ENCODE measurements at regions not wholly inside any gene's neighbourhood (a gene's known extent, or its start where the extent isn't known, plus 50 kb on each side); places are given as distances from the start of the nearest gene placed in this dataset.

DNA sequence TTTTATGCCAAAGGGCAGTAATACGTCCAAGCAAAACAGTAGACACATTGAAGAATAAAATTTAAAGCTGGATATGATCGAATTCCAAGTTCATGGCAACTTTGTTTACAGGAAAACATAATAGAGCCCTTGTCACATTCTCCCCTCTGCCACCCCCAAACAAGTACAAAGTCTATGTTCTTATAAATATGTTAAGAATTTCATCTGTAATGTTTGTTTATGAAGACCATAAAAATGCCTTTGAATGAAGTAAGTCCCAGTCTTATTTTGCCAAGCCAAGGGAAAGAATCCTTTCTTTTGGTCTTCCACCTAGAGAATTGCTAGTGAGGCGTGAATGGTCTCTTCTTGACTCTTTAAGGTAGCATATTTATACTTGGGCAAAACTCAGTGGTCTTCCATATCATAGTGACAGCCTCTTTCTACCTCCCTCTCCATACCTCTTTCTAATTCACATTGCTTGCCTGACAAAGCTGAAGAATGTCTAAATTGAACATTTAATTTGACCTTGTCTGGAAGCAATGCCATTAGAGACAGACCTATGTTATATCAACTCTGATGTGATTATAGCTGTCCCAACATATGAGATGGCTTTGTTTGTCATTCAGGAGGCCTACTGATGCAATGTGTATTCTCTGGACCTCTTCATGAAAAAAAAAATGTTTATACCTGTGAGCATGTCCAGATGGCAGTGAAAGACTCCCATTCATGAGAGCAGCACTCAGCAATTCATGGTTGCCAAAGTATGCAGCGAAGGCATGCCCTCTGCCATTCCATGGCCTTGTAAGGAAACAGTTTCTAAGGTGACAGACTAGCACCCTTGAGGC is 70.6 kb upstream of the CCN2 start (continued):
- TF ChIP-seq, protein P1, sequence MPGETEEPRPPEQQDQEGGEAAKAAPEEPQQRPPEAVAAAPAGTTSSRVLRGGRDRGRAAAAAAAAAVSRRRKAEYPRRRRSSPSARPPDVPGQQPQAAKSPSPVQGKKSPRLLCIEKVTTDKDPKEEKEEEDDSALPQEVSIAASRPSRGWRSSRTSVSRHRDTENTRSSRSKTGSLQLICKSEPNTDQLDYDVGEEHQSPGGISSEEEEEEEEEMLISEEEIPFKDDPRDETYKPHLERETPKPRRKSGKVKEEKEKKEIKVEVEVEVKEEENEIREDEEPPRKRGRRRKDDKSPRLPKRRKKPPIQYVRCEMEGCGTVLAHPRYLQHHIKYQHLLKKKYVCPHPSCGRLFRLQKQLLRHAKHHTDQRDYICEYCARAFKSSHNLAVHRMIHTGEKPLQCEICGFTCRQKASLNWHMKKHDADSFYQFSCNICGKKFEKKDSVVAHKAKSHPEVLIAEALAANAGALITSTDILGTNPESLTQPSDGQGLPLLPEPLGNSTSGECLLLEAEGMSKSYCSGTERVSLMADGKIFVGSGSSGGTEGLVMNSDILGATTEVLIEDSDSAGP (CRISPR knock-in tag; IDR thresholded peaks at IDR 0.05; ENCODE audit: borderline replicate concordance), result no peak
- TF ChIP-seq PAWR (CRISPR knock-in tag; IDR thresholded peaks at IDR 0.05; ENCODE audit: borderline replicate concordance), result no peak
- TF ChIP-seq ARNT2 (CRISPR knock-in tag; IDR thresholded peaks at IDR 0.05; ENCODE audit: low read depth), result no peak
- TF ChIP-seq ISL2 (CRISPR knock-in tag; IDR thresholded peaks at IDR 0.05), result peak; percentile 67
- TF ChIP-seq SNRNP70 (IDR thresholded peaks at IDR 0.05; ENCODE audit: low read depth, low read length), result no peak
- no peak for TF ChIP-seq ZNF232 (CRISPR knock-in tag; IDR thresholded peaks at IDR 0.05; ENCODE audit: borderline replicate concordance)
- TF ChIP-seq GZF1 (CRISPR knock-in tag; IDR thresholded peaks at IDR 0.05), result peak; percentile 63; the same call in 1 of the 2 replicates
- TF ChIP-seq NR2F2 (IDR thresholded peaks at IDR 0.05; ENCODE audit: borderline replicate concordance, low read depth), result no peak; the same call in none of the 2 replicates
- no peak for TF ChIP-seq ZNF713 (CRISPR knock-in tag; IDR thresholded peaks at IDR 0.05)
- TF ChIP-seq, protein P2, sequence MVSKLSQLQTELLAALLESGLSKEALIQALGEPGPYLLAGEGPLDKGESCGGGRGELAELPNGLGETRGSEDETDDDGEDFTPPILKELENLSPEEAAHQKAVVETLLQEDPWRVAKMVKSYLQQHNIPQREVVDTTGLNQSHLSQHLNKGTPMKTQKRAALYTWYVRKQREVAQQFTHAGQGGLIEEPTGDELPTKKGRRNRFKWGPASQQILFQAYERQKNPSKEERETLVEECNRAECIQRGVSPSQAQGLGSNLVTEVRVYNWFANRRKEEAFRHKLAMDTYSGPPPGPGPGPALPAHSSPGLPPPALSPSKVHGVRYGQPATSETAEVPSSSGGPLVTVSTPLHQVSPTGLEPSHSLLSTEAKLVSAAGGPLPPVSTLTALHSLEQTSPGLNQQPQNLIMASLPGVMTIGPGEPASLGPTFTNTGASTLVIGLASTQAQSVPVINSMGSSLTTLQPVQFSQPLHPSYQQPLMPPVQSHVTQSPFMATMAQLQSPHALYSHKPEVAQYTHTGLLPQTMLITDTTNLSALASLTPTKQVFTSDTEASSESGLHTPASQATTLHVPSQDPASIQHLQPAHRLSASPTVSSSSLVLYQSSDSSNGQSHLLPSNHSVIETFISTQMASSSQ (IDR thresholded peaks at IDR 0.05; ENCODE audit: low read depth), result no peak
- TF ChIP-seq, protein P2 (CRISPR knock-in tag; IDR thresholded peaks at IDR 0.05; ENCODE audit: borderline replicate concordance), result no peak
- TF ChIP-seq KAT8 (CRISPR knock-in tag; IDR thresholded peaks at IDR 0.05), result peak; percentile 70
- peak; percentile 87; the same call in 1 of the 2 replicates for TF ChIP-seq GATAD2A (CRISPR knock-in tag; IDR thresholded peaks at IDR 0.05)
- TF ChIP-seq ZNF383 (CRISPR knock-in tag; IDR thresholded peaks at IDR 0.05; ENCODE audit: borderline replicate concordance), result no peak
- peak; percentile 60 to 80; a peak in 3 of 4 replicates for TF ChIP-seq EP300 (IDR thresholded peaks at IDR 0.05; ENCODE audit: low read depth in 2 of 2, low read length in 2 of 2)
- TF ChIP-seq EP300 (CRISPR knock-in tag; IDR thresholded peaks at IDR 0.05; ENCODE audit: borderline replicate concordance), result peak; percentile 60
- no peak for TF ChIP-seq SP1 (IDR thresholded peaks at IDR 0.05)
- TF ChIP-seq SP1 (CRISPR knock-in tag; IDR thresholded peaks at IDR 0.05), result no peak
- TF ChIP-seq, protein P3, sequence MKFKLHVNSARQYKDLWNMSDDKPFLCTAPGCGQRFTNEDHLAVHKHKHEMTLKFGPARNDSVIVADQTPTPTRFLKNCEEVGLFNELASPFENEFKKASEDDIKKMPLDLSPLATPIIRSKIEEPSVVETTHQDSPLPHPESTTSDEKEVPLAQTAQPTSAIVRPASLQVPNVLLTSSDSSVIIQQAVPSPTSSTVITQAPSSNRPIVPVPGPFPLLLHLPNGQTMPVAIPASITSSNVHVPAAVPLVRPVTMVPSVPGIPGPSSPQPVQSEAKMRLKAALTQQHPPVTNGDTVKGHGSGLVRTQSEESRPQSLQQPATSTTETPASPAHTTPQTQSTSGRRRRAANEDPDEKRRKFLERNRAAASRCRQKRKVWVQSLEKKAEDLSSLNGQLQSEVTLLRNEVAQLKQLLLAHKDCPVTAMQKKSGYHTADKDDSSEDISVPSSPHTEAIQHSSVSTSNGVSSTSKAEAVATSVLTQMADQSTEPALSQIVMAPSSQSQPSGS (CRISPR knock-in tag; IDR thresholded peaks at IDR 0.05), result peak; percentile 23; the same call in 1 of the 2 replicates
- TF ChIP-seq, protein P4, sequence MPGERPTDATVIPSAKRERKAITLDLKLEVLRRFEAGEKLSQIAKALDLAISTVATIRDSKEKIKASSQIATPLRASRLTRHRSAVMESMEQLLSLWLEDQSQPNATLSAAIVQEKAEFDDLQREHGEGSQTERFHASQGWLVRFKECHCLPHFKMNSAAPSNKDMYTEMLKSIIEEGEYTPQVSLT (CRISPR knock-in tag; IDR thresholded peaks at IDR 0.05; ENCODE audit: borderline replicate concordance, low read depth), result no peak
- TF ChIP-seq ELF4 (CRISPR knock-in tag; IDR thresholded peaks at IDR 0.05; ENCODE audit: borderline replicate concordance), result no peak
- peak; percentile 35 for TF ChIP-seq PHF5A (CRISPR knock-in tag; IDR thresholded peaks at IDR 0.05; ENCODE audit: low read depth, unreplicated experiment)
- TF ChIP-seq CBX5 (CRISPR knock-in tag; IDR thresholded peaks at IDR 0.05; ENCODE audit: borderline replicate concordance), result no peak; the same call in 1 of the 2 replicates
- TF ChIP-seq RNF2 (conservative IDR thresholded peaks at IDR 0.05; ENCODE audit: low read depth), result no peak

Measured in HepG2 (cell line).